CD4-positive, alpha-beta T cell treated with Interleukin-1 beta for 1 hour (primary cell): ENCODE measurements at regions not wholly inside any gene's neighbourhood (a gene's known extent, or its start where the extent isn't known, plus 50 kb on each side); places are given as distances from the start of the nearest gene placed in this dataset.

Source experiments
- DNase-seq, 2 donors: peaks; one replicate each; pipeline ENCODE4 v3.0.0-alpha.2; 2020 to 2022

DNA sequence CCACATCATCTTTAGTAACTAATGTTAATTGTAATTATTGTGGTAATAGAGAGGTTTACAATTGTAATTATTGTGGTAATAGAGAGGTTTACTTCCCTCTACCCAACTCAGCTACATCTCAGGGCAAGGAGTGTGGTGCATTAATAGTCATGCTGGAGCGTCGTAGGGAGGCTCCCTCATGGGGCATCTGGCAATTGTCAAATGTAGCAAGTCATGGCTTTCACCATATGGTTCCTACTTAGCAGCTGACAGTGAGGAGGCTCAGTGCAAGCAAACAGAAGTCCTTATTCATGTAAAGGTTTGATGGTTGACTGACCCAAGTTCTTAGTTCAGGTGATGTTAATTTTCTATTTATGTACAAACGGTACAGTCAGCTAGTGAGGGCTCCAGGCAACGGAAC, 1012.0 kb downstream of the FLRT2 start:
- DNase-seq, result no peak

DNA sequence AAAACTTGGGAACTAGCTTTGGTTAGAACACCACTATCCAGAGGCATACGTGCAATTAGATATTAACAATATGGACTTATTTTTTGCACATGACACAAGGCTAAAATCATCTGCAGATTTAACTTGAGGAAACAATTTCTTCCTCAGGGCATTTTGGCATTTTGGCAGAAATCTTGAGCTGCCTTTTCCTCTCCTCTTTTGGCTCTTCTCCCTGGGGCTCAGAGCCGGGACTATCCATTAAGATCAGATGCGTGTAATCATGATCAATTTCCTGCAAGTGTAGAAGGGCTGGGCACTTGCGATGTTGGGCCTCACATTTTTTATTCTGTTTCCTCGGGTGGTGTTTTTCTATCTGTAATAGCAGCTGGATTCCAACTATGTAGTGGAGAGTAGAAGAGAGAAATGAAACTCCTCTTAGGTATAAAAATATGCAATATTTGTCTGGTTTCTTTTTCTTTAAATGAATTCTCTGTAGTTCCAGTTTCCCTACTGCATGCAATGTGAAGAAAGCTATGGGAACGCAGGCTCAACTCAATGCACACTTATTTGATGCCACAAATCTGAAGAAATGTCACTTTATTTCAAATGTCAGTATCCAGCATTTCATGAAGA, 1010.8 kb downstream of the FLRT2 start:
- no peak for DNase-seq

DNA sequence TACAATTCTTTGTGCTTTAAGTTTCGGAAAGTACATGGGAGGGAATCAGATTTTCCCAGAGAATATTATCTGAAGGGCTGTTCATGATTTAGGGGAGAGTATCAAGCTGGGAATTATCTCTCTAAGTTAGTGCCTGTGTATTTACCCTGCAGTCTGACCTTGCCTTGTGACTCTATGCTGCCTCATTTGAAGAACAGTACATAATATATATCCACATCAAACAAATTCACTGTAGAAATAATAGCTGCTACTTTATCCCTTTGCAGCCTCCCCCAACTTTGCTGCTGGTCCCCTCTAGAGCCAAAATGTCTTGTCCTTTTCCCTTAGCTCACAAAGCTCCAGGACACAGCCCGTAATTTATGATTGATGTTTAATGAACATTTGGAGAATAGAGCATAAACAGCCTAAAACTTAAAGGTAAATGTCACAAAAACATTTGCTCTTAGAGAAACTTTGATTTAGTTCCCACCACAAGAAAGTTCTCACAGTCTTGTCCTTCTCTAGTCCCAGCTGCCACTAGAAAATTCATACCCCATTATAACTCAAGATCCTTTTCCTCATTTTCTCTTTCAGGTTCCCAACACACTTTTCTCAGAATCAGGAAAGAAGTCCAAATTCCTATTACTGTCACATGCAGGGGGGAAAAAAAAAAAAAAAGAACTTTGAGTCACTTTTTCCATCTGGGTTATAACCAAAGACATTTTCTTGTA, 1009.6 kb downstream of the FLRT2 start:
- no peak for DNase-seq

DNA sequence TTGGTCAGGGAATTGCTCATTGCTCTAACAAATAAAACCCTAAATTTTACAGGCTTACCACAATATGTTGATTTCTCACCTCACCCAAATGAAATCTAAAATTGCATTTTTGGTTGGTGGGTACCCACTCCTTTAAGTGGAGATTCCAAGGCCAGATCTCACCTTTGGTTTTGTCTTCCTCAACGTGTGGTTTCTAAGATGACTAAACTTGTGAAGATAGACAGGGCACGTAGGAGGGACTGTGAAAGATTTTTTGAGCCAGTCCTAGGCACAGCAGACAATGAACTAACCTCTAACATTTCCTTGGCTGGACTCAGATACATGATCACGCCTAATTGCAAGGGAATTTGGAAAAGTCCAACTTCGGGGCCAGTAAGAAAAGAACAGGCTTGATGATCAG, 1003.9 kb downstream of the FLRT2 start:
- no peak for DNase-seq

DNA sequence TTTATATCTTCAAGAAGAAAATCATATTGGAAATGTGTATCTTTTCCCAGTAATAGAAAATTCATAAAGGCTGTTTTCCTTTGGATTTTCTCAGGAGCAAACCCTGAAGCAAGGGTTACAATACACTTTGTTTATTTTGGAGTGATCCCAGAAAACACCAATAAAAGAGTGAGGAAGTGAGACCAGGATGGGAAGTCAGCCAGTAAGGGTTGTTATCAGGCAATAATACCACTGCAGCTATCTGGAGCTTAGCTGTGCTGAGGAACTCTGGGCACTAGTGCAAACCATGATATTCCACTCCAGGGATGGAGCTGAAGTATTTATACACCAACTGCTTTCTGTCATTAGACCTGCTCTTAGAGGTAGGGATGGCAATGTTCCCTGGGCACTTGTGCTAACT, 1002.3 kb downstream of the FLRT2 start:
- no peak for DNase-seq

DNA sequence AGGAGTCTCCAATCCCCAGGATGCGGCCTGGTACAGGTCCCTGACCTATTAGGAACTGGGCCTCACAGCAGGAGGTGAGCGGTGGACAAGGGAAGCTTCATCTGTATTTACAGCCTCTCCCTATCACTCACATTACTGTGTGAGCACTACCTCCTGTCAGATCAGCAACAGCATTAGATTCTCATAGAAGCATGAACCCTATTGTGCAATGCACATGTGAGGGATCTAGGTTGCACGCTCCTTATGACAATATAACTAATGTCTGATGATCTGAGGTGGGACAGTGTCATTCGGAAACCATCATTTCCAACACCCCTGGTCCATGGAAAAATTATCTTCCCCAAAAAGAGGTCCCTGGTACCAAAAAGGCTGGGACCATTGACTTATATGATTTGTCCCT, 1000.5 kb downstream of the FLRT2 start:
- DNase-seq, result no peak

DNA sequence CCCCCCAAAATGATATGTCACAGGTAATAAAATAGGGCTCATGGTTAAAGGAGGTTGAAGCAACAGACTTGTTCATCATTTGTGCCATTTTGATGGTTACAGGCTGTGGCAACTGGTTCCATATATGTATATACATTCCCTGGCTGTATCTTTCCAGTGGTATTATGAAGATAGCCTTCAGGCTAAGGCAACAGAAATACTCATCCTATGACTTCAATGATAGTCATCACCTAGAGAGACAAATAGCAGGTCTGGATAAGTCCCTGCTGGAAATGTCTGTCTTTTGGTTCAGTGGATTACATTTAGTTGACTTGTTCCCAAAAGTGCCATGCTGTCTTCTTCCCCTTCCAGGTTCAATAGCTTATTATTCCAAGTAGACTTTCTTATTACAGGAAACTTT, 997.4 kb downstream of the FLRT2 start:
- no peak for DNase-seq

DNA sequence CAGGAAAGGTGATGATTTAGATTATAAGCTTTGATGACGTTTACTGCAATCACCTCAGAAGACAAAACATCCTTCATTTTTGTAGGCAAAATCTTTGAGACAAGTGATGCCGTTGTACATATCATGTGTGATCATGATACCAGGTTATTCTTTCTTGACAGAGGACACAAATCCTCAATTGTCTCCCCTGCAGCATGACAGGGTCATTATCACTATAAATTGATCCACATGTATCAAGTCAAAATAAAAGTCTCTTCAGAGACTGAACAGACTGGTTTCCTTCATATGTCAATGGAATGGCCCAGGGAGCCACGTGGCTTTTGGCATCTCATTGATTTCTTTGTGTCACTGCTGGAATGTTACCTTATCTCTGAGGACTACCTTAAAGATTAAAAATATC, 995.7 kb downstream of the FLRT2 start:
- no peak for DNase-seq

DNA sequence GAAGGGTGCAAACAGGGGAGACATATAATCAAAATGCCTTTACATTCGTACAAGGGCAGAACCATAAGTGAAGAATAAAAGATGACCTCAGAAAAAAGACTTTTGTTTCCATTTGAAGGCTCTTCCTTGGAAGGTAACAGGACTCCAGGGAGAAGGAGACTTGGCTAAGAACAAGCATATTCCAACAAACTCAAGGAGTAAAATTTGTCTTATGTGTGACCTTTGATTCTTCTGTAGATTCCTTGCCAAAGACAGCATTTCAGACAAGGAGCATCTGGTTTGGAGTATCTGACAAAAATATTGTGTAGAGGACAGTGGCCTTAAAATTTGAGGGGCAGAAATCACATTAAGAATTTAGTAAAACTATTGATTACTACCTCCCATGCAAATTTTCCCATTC, 991.9 kb downstream of the FLRT2 start:
- no peak for DNase-seq

DNA sequence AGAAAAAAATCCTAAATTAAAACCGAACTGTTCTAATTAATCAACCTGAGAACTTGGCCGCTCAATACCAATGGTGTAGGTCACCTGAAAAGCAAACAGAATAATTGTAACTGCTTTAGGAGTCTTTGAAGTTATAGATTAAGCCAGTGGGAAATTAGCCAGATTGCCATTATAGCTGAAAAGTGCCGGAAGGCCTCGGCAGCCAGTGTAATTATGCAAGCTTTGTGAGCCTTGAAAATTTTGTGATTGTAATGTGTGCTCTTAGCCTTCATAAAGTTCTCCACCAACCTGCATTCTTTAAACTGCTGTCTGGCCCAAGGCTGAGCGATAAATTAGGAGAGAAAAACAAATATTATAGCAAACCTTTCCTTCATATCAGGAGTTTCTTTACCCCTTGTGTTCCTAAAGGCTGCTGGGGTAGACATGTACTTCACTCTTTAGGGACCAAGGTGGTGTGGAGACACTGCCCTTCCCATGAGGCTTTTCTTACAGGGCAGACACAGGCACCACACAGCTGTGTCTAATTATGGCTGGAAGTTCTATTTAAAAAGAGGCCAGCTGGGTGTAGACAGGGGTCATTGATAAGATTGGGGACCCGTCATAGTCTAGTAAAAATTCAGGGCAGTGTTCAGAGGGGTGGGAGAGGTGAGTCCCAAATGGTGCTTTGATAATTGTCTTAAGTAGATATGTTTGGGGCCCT, 991.2 kb downstream of the FLRT2 start:
- DNase-seq, result no peak

DNA sequence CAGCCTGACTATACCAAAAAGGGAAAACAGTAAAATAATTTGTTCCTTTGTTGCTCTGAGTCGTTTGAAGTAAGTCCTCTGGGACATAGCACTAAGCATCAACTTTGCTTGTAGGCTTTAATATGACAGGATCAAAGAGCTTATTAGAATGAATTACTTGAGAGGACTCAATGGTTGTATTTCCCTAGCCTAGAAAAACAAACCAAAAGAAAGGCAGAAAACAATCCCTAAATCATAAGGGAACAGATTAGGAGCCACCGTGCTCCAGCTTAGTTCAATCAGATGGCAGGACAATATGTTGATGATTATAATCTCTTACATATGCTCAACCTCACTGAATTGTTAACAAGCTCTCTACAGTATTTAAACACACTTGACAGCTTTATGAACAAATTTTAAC, 988.4 kb downstream of the FLRT2 start:
- DNase-seq, result no peak

DNA sequence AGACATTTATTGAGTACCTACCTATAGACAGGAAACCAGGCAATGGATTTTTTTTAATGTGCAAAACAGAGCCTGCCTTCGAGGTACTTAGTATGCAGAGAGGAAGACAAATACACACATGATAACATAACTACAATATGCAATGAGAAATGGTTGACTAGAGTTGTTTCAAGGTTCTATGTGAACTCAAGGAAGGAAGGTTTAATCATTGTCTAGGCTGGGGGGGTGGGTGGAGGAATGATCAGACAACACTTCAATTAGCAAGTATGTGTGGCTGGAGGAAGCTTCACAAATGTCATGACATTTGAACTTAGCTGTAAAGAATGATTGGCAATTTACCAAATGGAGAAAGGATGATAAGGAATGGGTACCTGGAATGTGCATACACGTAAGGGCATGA, 985.3 kb downstream of the FLRT2 start:
- DNase-seq, result no peak

DNA sequence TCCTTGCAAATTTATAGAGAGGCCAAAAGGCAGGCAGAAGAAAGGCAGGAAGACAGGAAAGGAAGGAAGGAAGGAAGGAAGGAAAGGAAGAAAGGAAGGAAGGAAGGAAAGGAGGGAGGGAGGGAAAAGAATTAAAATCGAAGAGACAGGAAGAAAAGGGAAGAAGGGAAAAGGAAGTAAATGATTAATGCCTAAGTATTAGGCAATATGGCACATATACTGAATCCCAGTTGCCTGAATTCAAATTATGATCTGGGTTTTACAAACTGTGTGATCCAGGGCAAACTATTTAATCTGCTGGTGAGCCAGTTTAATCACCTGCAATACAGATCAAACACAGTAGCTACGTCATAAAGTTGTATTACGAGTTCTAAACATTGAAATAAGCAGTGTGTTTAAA, 983.6 kb downstream of the FLRT2 start:
- DNase-seq, result no peak

DNA sequence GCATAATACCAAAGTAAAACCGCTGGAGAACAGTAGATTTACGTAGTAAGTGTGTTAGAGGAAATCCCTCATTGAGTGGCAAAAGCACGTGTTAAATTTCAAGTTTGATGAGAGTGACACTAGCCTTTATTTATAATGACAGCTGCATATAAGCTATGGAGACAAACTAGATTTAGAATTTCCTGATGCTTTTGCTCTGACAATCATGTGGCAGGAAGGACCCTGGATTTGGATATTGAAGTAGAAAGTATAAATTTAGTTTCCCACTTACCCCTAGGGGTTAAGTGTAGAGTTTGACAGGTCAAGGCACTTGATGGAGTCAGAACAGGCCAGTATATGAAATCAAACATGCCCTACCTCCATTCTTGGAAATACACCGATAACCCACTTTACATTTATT, 983.1 kb downstream of the FLRT2 start:
- DNase-seq, result no peak

DNA sequence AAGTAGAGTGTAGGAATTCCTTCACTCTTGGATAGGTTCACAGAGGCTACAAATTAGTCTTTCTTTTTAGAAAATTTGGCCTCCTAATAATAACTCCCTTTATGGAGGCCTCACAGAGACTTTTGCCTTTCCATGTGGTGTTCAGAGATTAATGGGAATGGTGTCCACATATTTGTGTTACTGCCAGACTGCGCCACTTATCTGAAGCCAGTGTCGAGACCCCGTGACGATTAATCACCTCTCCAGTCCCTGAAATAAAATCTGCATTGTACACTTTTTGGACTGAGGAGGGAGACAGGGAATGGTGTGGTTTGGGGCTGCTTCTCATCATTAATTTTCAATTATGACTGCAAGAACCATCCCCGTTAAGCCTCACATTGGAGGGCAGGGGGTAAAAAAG, 980.5 kb downstream of the FLRT2 start:
- DNase-seq, result no peak

DNA sequence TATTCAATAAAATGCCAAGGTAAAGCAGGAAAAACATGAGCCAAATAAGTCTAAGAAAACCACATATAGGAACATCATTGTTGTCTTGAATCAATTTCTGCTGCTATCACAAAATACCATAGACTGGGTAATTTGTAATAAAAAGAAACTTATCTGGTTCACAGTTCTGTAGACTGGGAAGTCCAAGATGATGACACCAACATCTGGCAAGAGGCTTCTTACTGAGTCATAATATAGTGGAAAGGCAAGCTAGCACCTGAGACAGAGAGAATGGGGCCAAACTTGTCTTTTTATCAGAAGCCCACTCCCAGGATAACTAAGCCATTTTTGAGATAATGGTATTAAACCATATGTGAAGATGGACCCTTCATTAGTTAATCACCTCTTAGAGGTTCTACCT, 975.9 kb downstream of the FLRT2 start:
- no peak for DNase-seq

DNA sequence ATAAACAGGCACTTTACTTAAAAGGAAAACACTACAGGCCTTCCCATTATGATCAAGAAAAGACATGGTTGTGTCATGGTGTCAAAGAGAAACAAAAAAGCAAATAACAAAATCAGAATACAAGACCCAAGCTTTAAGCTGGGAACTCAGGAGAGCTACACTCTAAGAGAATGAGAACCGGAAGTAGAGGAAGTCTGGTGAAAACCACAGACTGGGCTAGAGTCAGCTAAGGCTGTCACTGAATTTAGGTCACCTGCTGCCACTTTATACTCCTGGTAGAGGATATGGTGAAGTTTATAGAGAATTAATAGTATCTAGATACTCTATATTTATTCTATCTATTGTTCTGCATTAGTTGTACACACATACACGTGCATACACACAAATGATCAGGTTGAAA, 971.7 kb downstream of the FLRT2 start:
- DNase-seq, result peak in 1 of 2 donors; percentile 4

DNA sequence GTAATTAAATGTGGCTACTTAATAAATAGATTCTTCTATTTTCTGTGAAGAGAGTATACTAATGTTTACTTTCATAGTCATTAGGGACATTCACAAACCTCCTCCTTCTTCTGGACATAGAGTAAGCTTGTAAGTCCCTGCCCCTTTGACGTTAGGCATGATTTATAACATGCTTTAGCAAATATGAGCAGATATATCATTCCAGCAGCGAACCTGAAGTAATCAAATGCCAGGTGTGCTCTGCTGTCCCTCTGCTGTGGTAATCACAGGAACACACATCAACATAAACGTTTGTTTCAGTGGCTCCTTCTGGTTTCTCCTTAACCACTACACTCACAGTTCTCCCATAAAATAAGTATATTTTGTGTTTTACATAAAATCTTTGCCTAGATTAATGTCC, 961.8 kb downstream of the FLRT2 start:
- DNase-seq, result no peak

DNA sequence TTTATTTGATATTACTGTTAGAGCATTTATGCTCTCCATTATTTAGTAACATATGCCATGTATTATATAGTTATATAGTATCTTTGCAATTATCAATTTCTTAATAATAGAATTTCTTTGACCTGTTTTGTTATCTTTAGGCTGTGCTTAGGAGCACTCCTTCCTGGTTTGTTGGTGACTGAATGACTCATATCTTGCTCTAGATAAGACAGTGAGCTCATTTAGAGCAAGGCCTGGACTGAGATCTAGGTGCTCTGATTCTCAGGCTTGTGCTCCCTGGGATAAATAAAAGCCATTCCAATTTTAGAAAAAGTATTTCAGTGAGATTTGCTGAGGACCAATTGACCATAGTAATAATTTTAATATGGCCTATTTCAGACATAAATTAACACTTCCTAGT, 951.2 kb downstream of the FLRT2 start:
- no peak for DNase-seq

DNA sequence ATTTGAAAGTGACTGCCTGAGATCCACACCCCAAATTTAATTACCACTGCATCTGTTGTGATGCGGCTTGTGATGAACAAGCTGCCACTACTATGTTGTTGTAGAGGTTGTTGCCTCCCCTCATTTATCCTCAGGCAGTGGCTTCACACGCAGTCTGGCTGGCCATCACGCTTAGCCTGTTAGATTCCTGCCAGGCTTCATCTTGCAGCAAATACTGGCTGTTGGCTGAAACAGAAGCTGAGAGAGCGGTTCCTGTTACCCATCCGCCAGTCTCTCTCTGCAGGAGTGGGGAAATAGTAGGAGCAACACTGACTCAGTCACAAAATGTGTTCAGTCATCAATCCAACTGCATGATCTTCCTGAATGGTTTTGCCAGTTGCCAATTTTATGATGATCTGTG, 934.4 kb downstream of the FLRT2 start:
- no peak for DNase-seq

DNA sequence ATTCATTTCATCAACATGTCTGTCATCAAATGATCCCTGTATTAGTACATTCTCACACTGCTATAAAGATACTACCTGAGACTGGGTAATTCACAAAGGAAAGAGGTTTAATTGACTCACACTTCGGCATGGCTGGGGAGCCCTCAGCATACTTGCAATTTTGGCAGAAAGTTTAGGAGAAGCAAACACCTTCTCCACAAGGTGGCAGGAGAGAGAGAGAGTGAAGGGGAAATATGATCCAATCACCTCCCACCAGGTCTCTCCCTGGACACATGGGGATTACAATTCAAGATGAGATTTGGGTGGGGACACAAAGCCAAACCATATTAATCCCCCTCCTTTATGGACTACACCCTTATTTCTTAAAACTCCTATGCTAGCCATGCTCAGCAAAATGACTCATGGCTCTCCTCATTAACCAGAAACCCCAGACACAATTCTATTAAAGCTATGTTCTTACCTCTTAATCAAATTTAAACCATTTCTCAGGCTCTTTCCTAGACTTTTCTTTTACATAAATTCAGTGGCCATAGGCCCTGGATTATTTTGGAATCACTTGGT, 932.3 kb downstream of the FLRT2 start:
- DNase-seq, result no peak

DNA sequence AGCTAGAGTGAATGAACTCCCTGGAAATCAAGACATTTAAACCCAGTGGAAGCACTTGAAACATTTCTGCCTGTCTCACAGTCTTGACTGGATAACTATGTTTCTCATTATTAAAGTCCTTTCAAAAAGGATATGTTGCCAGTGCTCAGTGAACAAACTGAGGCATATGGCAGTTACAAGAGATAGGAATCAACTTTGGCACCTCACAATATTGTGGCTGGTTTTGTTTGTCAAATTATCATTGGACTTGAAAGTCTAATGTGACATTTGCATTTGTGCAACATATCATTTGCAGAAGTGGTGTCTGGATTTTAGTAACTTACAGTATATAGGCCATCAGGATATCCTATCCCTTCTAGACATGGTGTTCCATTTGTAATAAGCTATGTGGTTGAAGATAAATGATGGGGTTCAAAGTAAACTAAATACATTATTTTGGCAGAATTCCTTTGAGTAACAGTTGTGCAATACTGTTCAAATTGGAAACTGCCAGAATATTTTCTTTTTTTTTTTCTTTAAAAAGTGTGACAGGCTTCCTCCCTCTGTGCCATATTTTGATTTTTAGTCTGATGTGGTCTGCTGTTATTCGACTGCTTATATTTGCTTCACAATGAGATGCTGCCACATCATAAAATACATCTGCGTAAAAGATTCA, 927.7 kb downstream of the FLRT2 start:
- DNase-seq, result no peak

DNA sequence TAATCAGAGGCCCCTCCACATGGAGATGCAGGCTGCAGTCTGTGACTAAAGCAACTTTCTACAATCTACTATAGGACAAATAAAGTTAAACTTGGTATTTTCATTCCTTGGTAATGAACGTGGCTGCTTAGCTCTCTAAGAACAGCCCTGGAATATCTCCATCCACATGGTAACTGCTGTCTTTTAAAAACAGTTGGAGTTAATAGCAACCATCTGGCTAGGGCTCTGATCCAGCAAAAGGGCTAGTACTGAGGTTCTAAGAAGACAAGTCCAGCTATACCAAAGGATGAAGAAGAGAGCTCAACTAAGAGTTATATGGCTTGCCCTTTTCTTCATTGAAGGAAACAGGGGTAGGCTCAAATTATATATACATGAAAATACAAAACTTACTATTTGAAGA, 920.1 kb downstream of the FLRT2 start:
- DNase-seq, result no peak

DNA sequence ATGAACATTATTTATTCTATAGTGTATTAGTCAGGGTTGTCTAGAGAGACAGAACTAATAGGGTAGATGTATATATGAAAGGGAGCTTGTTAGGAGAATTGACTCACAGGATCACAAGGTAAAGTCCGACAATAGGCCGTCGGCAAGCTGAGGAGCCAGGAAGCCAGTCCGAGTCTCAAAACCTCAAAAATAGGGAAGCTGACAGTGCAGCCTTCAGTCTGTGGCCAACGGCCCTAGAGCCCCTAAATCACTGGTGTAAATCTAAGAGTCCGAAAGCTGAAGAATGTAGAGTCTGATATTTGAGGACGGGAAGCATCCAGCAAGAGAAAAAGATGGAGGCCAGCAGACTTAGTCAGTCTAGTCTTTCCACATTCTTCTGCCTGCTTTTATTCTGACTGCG, 912.2 kb downstream of the FLRT2 start:
- DNase-seq, result no peak
